HCEC 1CT (cell line): ENCODE measurements at regions not wholly inside any gene's neighbourhood (a gene's known extent, or its start where the extent isn't known, plus 50 kb on each side); places are given as distances from the start of the nearest gene placed in this dataset.
"Not testable (repeated sequence)": the region's sequence is repeated elsewhere in the genome, so short reads cannot be mapped to it uniquely, and the experiment has no call there.

Source experiments
- DNase-seq: peaks from one replicate; pipeline ENCODE4 v3.0.0-alpha.2; 2017

GRCh38 chr3:10628891-10629670 is 123.7 kb upstream of the ATP2B2 start:
- DNase-seq = no peak

DNA sequence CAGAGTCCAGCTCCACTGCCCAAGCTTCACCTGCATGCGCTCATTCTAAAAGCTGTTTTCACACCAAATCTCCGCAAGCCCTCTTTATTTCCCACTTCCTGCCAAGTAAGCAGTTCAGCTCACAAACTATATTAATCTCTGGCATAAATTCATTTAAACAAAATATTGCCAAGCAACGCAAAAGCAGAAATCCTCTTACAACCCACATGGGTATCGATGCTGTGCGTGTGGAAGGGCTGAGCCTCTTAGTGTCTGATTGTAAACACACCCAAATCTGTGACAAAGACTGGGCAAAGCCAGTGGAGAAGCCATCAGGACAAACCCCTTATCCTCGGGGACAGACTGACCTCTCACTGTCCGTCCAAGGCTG is 124.3 kb upstream of the ATP2B2 start:
- DNase-seq = no peak

GRCh38 chr3:10631224-10631623 is 125.8 kb upstream of the ATP2B2 start:
- no peak for DNase-seq

GRCh38 chr3:10632125-10632524 is 126.7 kb upstream of the ATP2B2 start:
- no peak for DNase-seq

DNA sequence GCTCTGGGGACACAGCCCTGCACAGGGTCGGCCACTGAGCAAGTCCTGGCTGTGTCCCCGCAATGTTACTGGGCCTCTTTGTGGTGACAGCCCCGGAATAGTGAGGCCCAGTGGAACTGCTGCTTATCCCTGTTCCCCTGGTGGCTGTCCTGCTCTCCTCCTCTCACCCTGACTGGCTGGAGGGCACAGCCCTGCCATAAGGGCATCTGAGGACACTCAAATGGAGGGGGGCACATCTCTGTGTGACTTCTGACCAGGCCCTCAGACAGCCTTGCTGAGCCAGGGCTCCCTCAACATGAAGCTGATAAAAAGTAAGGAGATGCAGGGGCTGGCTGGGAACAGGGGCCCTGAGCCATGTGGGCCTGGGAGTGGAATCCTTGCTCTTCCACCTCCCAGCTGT is 127.4 kb upstream of the ATP2B2 start:
- DNase-seq = no peak

- DNase-seq = no peak
Measured at GRCh38 chr3:10635446-10636076, 130.2 kb upstream of the ATP2B2 start.

DNA sequence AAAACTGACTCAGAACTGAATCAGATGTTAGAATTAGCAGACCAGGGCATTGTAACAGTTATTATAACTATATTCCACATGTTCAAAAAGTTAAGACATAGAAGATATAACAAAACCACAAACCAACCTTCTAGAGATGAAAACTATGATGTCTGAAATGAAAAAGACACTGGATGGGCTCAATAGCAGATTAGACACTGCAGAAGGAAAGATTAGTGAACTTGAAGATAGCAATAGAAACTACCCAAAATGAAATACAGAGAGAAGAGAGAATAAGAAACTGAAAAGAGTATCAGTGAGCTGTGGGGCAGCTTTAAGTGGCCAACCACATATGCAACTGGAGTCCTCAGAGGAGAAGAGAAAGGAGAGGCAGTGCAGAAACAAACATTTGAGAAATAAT is 132.0 kb upstream of the ATP2B2 start:
- DNase-seq = no peak

- DNase-seq = no peak
Measured at GRCh38 chr3:10638466-10638865, 133.1 kb upstream of the ATP2B2 start.

GRCh38 chr3:10641760-10642159 is 136.4 kb upstream of the ATP2B2 start:
- no peak for DNase-seq

- DNase-seq = no peak
Measured at GRCh38 chr3:10644189-10644588, 138.8 kb upstream of the ATP2B2 start.

GRCh38 chr3:10645800-10646199 is 140.4 kb upstream of the ATP2B2 start:
- DNase-seq = no peak

DNA sequence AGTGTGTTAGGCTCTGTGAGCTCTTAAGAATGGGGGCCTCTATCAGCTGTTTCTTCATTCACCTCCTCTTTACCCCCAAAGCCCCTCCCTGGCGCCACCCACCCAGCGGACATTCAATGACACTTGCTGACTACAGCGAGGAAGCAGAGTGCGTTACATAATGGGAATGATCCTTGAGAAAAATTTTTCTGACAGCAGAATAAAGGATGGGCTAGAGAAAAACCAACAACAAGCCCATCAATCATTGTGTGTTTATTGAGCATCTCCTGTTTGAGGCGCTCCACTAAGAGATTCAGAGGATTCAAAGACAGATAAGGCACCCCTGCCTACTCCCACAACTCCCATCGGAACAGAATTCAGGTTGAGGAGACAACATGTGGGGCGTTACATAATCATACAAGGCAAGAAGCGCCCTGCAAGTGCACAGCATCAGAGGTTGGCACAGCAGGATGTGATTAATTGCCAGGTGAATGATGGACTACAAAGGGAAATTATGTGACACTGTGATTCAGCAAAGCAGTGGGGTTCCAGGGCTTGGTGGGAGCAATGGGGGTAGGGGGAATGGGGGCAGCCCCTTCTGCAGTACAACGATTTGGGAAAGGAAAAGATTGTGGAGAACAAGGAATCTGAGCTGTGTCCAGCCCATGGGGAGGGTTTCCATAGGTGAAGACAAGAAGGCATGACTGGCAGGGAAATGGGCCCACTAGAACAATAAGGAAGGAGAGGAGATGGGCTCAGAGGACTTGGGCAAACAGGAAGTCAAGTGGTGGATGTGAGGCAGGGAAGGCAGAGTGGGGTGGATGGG is 141.3 kb upstream of the ATP2B2 start:
- DNase-seq = no peak

GRCh38 chr3:10647376-10647775 is 142.0 kb upstream of the ATP2B2 start:
- DNase-seq = no peak

- no peak for DNase-seq
Measured at GRCh38 chr3:10648181-10648580, 142.8 kb upstream of the ATP2B2 start.

DNA sequence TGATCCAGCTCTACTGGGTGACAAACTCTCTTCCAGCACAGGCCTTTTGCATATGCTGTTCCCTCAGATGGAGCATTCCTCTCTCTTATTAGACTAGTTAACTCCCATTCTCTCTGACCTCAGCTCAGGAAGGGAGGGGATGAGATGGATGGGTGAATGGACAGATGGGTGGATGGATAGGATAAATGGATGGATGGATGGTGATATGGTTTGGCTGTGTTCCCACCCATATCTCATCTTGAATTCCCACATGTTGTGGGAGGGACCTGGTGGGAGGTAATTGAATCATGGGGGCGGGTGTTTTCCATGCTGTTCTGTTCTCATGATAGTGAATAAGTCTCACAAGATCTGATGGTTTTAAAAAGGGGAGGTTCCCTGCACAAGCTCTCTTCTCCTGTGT is 144.1 kb upstream of the ATP2B2 start:
- not testable (repeated sequence) for DNase-seq

- no peak for DNase-seq
Measured at GRCh38 chr3:10651506-10651905, 146.1 kb upstream of the ATP2B2 start.

DNA sequence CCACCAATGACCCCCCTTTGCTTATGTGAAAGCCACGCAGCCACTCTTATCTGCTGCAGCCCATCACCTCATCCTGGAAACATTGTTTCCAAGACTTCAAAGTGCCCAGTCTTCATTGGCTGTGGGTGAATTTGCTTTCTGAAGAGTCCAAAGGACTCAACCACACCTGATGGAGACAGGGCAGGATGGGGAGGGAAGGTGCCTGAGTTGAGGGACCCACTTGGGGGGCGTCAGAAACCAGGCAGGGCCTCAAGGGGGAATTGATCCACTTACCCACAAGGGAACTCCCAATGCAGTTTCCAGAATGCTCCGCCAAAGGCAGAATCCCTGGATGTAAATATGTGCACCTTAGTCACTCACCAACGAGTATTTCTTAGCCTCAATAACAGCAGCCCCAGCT is 147.9 kb upstream of the ATP2B2 start:
- DNase-seq = no peak

DNA sequence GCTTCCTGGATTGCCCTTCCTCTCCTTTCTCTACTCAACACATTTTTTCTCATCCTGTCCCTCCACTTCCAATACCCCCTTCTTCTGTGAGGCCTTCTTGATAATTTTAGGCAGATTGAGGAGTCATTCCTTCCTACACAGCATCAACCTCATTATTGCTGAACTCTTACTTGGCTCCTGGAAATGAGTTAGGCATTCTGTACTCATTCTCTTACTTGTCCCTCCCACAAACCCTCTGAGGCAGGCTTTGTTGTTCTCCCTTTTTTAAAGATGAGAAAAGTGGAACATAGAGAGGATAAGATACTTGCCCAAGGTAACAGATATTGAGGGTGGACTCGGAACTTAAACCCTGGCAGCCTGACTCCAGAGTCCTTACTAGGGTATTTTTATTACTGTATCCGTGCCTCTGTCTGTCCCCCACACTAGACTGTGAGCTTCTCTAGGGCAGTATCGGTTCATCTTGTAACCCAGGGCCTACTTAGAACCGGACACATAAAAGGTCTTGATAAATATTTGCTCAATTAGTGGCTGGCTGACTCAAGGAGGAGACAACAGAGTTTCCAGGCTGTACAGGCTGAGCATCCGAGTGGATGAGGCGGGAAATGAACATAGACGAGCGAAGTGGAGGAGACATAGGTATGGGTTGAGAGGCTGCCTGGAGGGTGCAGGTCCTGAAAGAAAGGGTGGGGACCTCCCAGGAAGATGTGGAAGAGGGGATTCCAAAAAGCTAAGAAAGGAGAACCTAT is 148.7 kb upstream of the ATP2B2 start:
- DNase-seq = no peak

DNA sequence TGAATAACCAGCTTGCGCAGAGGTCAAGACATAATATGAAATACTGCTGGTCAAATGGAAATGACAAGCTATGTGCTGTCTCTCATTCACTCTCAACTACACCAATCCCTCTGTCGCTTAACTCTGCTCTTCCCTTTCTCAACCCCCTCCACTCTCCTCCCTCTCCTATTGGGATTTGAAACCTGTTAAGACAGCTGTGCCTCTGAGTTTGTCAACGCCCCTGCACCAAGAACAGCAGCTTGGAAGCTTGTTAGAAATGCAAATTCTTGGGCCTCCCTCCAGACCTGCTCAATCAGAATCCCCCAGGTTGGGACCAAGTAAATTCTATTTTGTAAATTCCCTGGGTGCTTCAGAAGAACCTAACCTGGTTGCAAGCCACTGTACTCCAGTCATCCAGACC is 149.7 kb upstream of the ATP2B2 start:
- DNase-seq = no peak

DNA sequence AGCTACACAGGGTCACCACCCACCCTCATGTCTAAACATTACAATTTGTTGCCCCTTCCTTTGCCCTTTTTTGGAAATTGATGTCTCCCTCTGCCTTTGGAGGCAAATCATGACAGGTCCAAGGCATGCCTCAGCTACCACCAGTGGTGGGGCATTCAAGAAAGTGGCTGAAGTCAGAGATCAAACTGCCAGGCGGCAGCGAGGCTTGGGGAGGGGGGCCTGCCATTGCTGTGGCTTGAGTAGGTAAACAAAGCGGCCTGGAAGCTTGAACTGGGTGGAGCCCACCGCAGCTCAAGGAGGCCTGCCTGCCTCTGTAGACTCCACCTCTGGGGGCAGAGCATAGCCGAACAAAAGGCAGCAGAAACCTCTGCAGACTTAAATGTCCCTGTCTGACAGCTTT is 152.0 kb upstream of the ATP2B2 start:
- not testable (repeated sequence) for DNase-seq

DNA sequence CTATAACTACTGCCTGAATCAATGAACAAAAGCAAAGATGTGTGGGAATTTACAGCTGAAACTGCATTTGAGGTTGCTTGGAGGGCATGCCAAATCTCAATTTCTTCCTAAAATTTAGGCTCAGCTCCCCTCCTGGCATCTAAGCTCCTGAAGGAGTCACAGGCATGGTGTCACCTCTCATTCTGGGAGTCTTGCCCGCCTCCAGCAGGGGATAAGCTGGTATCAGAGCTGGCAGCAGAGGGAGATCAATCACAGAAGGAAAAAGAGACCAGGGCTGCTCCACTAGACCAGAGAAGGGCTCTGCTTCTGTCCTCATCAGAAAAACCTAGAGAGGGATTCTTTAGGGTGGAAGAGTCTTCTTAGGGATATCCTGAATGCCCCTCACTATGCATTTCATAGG is 150.4 kb upstream of the SLC6A11 start:
- no peak for DNase-seq

- DNase-seq = no peak
Measured at GRCh38 chr3:10666621-10667020, 149.4 kb upstream of the SLC6A11 start.

- no peak for DNase-seq
Measured at GRCh38 chr3:10667269-10667668, 148.8 kb upstream of the SLC6A11 start.
